Natural killer cell (primary cell): ENCODE measurements at regions not wholly inside any gene's neighbourhood (a gene's known extent, or its start where the extent isn't known, plus 50 kb on each side); places are given as distances from the start of the nearest gene placed in this dataset.

Experiments
- ATAC-seq, 3 donors: fragments of 150-1000 bp in 2 of 3; fragments of 200-7000 bp in 1 of 3; cut with Tn5 transposase; 1 replicate in 1 of 3; 2 replicates in 2 of 3; pipeline ENCODE4 v1.10.0; 2021; ENCODE audit warnings: mild to moderate bottlenecking in 2 of 3, moderate library complexity in 2 of 3
- DNase-seq, 2 donors: peaks; one replicate each; pipeline versions ENCODE4 v3.0.0 to v3.0.0-alpha.2; 2013 to 2021; ENCODE audit warnings: mixed read lengths in 1 of 2
- H3K27ac ChIP-seq: one replicate; pipeline ENCODE4 v1.5.1; 2013; ENCODE audit warnings: mild to moderate bottlenecking, low read length
- H3K27me3 ChIP-seq: one replicate; pipeline ENCODE4 v1.6.1; 2013; ENCODE audit warnings: low read length; ENCODE audit not compliant: control insufficient read depth, insufficient read depth
- H3K36me3 ChIP-seq: one replicate; pipeline ENCODE4 v1.6.1; 2013; ENCODE audit warnings: low read length; ENCODE audit not compliant: control insufficient read depth, insufficient read depth
- H3K4me1 ChIP-seq: one replicate; pipeline ENCODE4 v1.6.1; 2013; ENCODE audit warnings: low read length; ENCODE audit not compliant: control insufficient read depth, insufficient read depth
- H3K4me3 ChIP-seq: one replicate; pipeline ENCODE4 v1.5.1; 2013; ENCODE audit warnings: low read length
- H3K9me3 ChIP-seq: one replicate; pipeline ENCODE4 v1.6.1; 2013; ENCODE audit warnings: low read length; ENCODE audit not compliant: control insufficient read depth, insufficient read depth
- H3K27ac Mint-ChIP-seq, 2 donors: one replicate each; pipeline ENCODE4 v1.8.0; 2022; ENCODE audit warnings: mild to moderate bottlenecking in 2 of 2, mixed read lengths in 2 of 2, moderate library complexity in 1 of 2
- H3K27me3 Mint-ChIP-seq, 2 donors: one replicate each; pipeline ENCODE4 v1.8.0; 2022; ENCODE audit warnings: low read depth in 2 of 2, mixed read lengths in 2 of 2
- H3K36me3 Mint-ChIP-seq: one replicate; pipeline ENCODE4 v1.8.0; 2022; ENCODE audit warnings: mixed read lengths
- H3K4me1 Mint-ChIP-seq, 2 donors: one replicate each; pipeline ENCODE4 v1.8.0; 2022; ENCODE audit warnings: mixed read lengths in 2 of 2
- H3K4me3 Mint-ChIP-seq: one replicate; pipeline ENCODE4 v1.8.0; 2022; ENCODE audit warnings: mild to moderate bottlenecking, moderate library complexity, mixed read lengths
- H3K9me3 Mint-ChIP-seq, 2 donors: one replicate each; pipeline ENCODE4 v1.8.0; 2022; ENCODE audit warnings: mixed read lengths in 2 of 2
- CTCF ChIP-seq: fragments of 200-600 bp; IDR thresholded peaks from one replicate; pipeline ENCODE4 v1.8.0; 2022; ENCODE audit warnings: antibody characterized with exemption
- WGBS: methylation state at CpG from one replicate; pipeline ENCODE4 v1.1.7; 2013; ENCODE audit warnings: missing lambda C conversion rate; ENCODE audit not compliant: insufficient coverage; 5-methylcytosine and 5-hydroxymethylcytosine counted together
- intact Hi-C: fragments of 100-400 bp; cut with micrococcal nuclease; formaldehyde crosslinking; loops from one replicate; pipeline ENCODE4 v1.14.2; 2022

- H3K4me1 ChIP-seq, result no peaks in the 10 kb centered on the region
- H3K36me3 ChIP-seq, result no peaks in the 10 kb centered on the region
- no peaks in the 10 kb centered on the region for H3K27me3 Mint-ChIP-seq
- H3K4me3 Mint-ChIP-seq, result no peak overlapping the region
- H3K36me3 Mint-ChIP-seq, result peaks cover 5% of the 10 kb centered on the region
- H3K27ac Mint-ChIP-seq, result no peak overlapping the region
- no peaks in the 10 kb centered on the region for H3K9me3 ChIP-seq
- intact Hi-C loops, result no loop called here
- H3K27me3 ChIP-seq, result no peaks in the 10 kb centered on the region
- no peak overlapping the region for H3K4me3 ChIP-seq
- TF ChIP-seq CTCF, result no peak
- no peak overlapping the region for H3K27ac ChIP-seq
- peaks cover 0 to 19% of the 10 kb centered on the region in 2 donors for H3K4me1 Mint-ChIP-seq
- no peak for DNase-seq
- 94% methylated on average over 3 of the region's 3 CpGs for WGBS
- peaks cover 9 to 11% of the 10 kb centered on the region in 2 donors for H3K9me3 Mint-ChIP-seq
- ATAC-seq, result no peak
Measured at GRCh38 chr14:28055008-28055407, 711.6 kb upstream of the FOXG1 start.

- Histone ChIP-seq H3K36me3 (no peaks in the 10 kb centered on the region), H3K27ac (no peak overlapping the region), H3K4me3 (no peak overlapping the region), H3K9me3 (no peaks in the 10 kb centered on the region), H3K27me3 (no peaks in the 10 kb centered on the region), H3K4me1 (no peaks in the 10 kb centered on the region)
- no peaks in the 10 kb centered on the region for H3K27me3 Mint-ChIP-seq
- H3K36me3 Mint-ChIP-seq, result no peaks in the 10 kb centered on the region
- 63% methylated on average over 2 of the region's 4 CpGs for WGBS
- ATAC-seq (peak in 1 of 3 donors; percentile 30), DNase-seq (no peak)
- H3K4me3 Mint-ChIP-seq, result peak overlapping the region; percentile 28
- intact Hi-C loops, result no loop called here
- H3K9me3 Mint-ChIP-seq, result peaks cover 5% of the 10 kb centered on the region in 2 donors
- peak overlapping the region in 1 of 2 donors; percentile 37 for H3K27ac Mint-ChIP-seq
- H3K4me1 Mint-ChIP-seq, result peaks cover 0 to 19% of the 10 kb centered on the region in 2 donors
- no peak for TF ChIP-seq CTCF
Measured at GRCh38 chr14:28057359-28058296, 709.0 kb upstream of the FOXG1 start.

GRCh38 chr14:28059254-28059653 lies 707.3 kb upstream of the FOXG1 start:
- Mint-ChIP-seq H3K4me3 (no peak overlapping the region), H3K4me1 (peaks cover 0 to 19% of the 10 kb centered on the region in 2 donors), H3K27ac (no peak overlapping the region), H3K27me3 (no peaks in the 10 kb centered on the region), H3K36me3 (no peaks in the 10 kb centered on the region), H3K9me3 (peaks cover 0 to 3% of the 10 kb centered on the region in 2 donors)
- Histone ChIP-seq H3K27ac (no peak overlapping the region), H3K27me3 (no peaks in the 10 kb centered on the region), H3K4me1 (no peaks in the 10 kb centered on the region), H3K4me3 (no peak overlapping the region), H3K36me3 (no peaks in the 10 kb centered on the region), H3K9me3 (no peaks in the 10 kb centered on the region)
- TF ChIP-seq CTCF, result no peak
- WGBS, result 90% methylated on average over 1 of the region's 1 CpG
- ATAC-seq, result no peak
- no peak for DNase-seq
- intact Hi-C loops, result no loop called here
